ENCODE measurements at regions not wholly inside any gene's neighbourhood (a gene's known extent, or its start where the extent isn't known, plus 50 kb on each side); places are given as distances from the start of the nearest gene placed in this dataset.
A peak's percentile ranks its signal among the peaks of the same experiment; 100 is the strongest.

DNA sequence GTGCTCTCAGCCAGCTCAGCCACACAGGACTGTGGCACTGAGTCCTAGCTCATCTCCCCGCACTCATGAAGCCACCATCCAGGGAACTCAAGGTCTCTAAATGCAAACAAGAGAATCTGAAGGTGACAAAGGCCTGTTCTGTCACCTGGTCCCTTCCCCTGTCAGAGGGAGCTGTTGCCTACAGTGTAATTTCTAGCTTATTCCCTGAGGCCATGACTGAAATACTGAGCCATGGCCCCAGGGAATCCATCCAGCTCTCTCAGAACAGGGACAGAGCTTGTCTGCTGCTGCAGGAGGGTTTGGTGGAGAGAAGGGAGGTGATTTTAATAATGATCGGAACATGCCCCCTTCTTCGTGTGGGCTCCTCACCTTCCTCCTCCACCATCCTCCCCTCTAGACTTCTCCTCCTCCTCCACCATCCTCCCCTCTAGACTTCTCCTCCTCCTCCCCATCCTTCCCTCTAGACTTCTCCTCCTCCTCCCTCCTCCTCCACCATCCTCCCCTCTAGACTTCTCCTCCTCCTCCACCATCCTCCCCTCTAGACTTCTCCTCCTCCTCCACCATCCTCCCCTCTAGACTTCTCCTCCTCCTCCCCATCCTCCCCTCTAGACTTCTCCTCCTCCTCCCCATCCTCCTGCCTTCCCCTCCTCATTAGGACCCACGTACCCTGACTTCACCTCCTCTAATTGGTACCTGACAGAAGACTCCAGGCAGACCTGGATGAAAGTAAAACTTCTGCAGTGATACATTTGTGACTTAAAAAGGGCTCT, 338.0 kb upstream of the MKI67 start:
- Histone ChIP-seq H3K27me3 (replicated peaks; ENCODE audit: control insufficient read depth, insufficient read depth, low read length, poor library complexity, severe bottlenecking) (no peaks in the 10 kb centered on the region), H3K4me3 (ENCODE audit: insufficient read depth, low read depth, low read length, poor library complexity, severe bottlenecking) (no peak overlapping the region), H3K36me3 (ENCODE audit: control insufficient read depth, insufficient read depth, low read length) (no peaks in the 10 kb centered on the region), H3K9me3 (ENCODE audit: control insufficient read depth, low read length) (no peaks in the 10 kb centered on the region), H3K4me1 (ENCODE audit: control insufficient read depth, insufficient read depth, low read length, poor library complexity, severe bottlenecking) (no peaks in the 10 kb centered on the region), H3K27ac (ENCODE audit: insufficient read depth, low read length, poor library complexity, severe bottlenecking) (no peak overlapping the region)
- DNase-seq, result peak in 1 of 3 donors; percentile 11

DNA sequence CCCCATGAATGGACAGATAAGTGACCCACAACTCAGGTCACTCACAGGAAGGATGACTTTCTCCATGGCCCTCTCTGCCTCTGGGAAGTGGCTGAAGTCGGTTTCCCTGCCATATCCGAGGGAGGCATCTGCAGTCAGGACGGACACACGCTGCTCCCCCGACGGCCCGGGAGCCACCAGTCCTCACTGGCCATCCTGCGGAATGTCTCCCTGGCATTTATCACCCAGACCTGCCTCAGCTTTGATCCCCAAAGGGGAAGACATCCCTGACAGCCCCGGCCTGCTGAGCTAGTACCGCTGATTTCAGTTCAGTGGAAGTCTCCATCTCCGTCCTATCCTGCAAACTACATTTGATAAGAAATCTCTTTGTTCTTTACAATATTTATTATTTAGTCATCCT, 339.5 kb upstream of the MKI67 start:
- Histone ChIP-seq H3K4me3 (ENCODE audit: insufficient read depth, low read depth, low read length, poor library complexity, severe bottlenecking) (no peak overlapping the region), H3K9me3 (ENCODE audit: control insufficient read depth, low read length) (no peaks in the 10 kb centered on the region), H3K27me3 (replicated peaks; ENCODE audit: control insufficient read depth, insufficient read depth, low read length, poor library complexity, severe bottlenecking) (no peaks in the 10 kb centered on the region), H3K36me3 (ENCODE audit: control insufficient read depth, insufficient read depth, low read length) (no peaks in the 10 kb centered on the region), H3K27ac (ENCODE audit: insufficient read depth, low read length, poor library complexity, severe bottlenecking) (no peak overlapping the region), H3K4me1 (ENCODE audit: control insufficient read depth, insufficient read depth, low read length, poor library complexity, severe bottlenecking) (no peaks in the 10 kb centered on the region)
- no peak for DNase-seq

GRCh38 chr10:128466831-128467371, 340.7 kb upstream of the MKI67 start:
- H3K27me3 ChIP-seq (replicated peaks; ENCODE audit: control insufficient read depth, insufficient read depth, low read length, poor library complexity, severe bottlenecking), result no peaks in the 10 kb centered on the region
- H3K4me1 ChIP-seq (ENCODE audit: control insufficient read depth, insufficient read depth, low read length, poor library complexity, severe bottlenecking), result no peaks in the 10 kb centered on the region
- H3K27ac ChIP-seq (ENCODE audit: insufficient read depth, low read length, poor library complexity, severe bottlenecking), result no peak overlapping the region
- no peaks in the 10 kb centered on the region for H3K9me3 ChIP-seq (ENCODE audit: control insufficient read depth, low read length)
- H3K4me3 ChIP-seq (ENCODE audit: insufficient read depth, low read depth, low read length, poor library complexity, severe bottlenecking), result no peak overlapping the region
- DNase-seq, result no peak
- H3K36me3 ChIP-seq (ENCODE audit: control insufficient read depth, insufficient read depth, low read length), result no peaks in the 10 kb centered on the region

- H3K9me3 ChIP-seq (ENCODE audit: control insufficient read depth, low read length), result no peaks in the 10 kb centered on the region
- no peak overlapping the region for H3K4me3 ChIP-seq (ENCODE audit: insufficient read depth, low read depth, low read length, poor library complexity, severe bottlenecking)
- H3K27ac ChIP-seq (ENCODE audit: insufficient read depth, low read length, poor library complexity, severe bottlenecking), result no peak overlapping the region
- no peaks in the 10 kb centered on the region for H3K4me1 ChIP-seq (ENCODE audit: control insufficient read depth, insufficient read depth, low read length, poor library complexity, severe bottlenecking)
- no peak for DNase-seq
- no peaks in the 10 kb centered on the region for H3K36me3 ChIP-seq (ENCODE audit: control insufficient read depth, insufficient read depth, low read length)
- no peaks in the 10 kb centered on the region for H3K27me3 ChIP-seq (replicated peaks; ENCODE audit: control insufficient read depth, insufficient read depth, low read length, poor library complexity, severe bottlenecking)
Observed at GRCh38 chr10:128468462-128468861, 342.2 kb upstream of the MKI67 start.

DNA sequence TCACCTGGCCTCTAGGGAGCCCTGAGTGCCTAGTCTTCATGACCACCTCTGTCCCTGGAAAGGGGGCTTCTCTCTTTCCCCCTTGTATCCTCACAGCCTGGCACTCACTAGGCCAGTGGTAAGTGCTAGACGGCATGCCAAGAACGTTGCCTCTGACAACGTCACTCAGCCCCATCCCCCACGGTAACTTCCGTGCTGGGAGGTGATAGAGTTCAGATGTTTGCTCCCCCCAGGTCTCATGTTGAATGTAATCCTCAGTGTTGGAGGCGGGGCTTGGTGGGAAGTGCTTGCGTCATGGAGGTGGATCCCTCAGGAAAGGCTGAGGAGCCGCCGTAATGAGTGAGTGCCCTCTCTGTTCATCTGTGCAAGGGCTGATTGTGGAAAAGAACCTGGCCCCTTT, 343.3 kb upstream of the MKI67 start:
- no peak overlapping the region for H3K4me3 ChIP-seq (ENCODE audit: insufficient read depth, low read depth, low read length, poor library complexity, severe bottlenecking)

DNA sequence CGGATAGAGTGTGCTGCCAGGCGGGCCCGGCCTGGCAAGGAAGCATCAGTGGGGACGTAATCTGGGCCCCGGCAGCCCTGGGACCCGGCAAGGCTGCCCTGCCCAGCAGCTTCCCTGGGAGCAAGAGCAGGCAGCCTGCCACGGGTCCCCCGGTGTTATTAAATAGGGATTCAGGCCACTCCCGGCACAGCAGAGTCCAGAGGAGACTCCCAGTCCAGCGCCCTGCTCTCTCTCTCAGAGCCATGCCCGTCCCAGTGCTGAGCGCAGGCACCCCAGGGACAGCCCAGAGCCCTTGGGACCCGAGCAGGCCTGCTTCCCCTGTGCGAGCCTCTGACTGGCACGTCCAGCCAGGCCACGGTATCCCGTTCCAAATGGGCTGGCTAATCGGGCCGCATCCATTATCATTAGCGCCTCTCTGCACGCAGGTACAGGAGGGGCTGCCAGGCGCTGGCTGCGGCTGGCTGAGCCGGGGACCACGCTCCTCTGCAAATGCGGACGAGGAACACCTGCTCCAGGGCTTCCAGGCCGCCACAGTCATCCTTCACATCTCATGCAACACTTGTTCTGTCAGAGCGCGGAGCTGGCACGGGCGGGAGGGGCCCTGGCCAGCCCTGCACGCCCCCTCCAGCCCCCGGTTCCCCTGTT, 344.2 kb upstream of the MKI67 start:
- no peaks in the 10 kb centered on the region for H3K4me1 ChIP-seq (ENCODE audit: control insufficient read depth, insufficient read depth, low read length, poor library complexity, severe bottlenecking)
- no peaks in the 10 kb centered on the region for H3K36me3 ChIP-seq (ENCODE audit: control insufficient read depth, insufficient read depth, low read length)
- no peaks in the 10 kb centered on the region for H3K9me3 ChIP-seq (ENCODE audit: control insufficient read depth, low read length)
- no peak overlapping the region for H3K27ac ChIP-seq (ENCODE audit: insufficient read depth, low read length, poor library complexity, severe bottlenecking)
- H3K4me3 ChIP-seq (ENCODE audit: insufficient read depth, low read depth, low read length, poor library complexity, severe bottlenecking), result no peak overlapping the region
- H3K27me3 ChIP-seq (replicated peaks; ENCODE audit: control insufficient read depth, insufficient read depth, low read length, poor library complexity, severe bottlenecking), result no peaks in the 10 kb centered on the region
- DNase-seq, result no peak

More for the DNA sequence above, 343.3 kb upstream of the MKI67 start:
- no peaks in the 10 kb centered on the region for H3K36me3 ChIP-seq (ENCODE audit: control insufficient read depth, insufficient read depth, low read length)
- H3K27ac ChIP-seq (ENCODE audit: insufficient read depth, low read length, poor library complexity, severe bottlenecking), result no peak overlapping the region
- H3K27me3 ChIP-seq (replicated peaks; ENCODE audit: control insufficient read depth, insufficient read depth, low read length, poor library complexity, severe bottlenecking), result no peaks in the 10 kb centered on the region
- no peaks in the 10 kb centered on the region for H3K4me1 ChIP-seq (ENCODE audit: control insufficient read depth, insufficient read depth, low read length, poor library complexity, severe bottlenecking)
- no peaks in the 10 kb centered on the region for H3K9me3 ChIP-seq (ENCODE audit: control insufficient read depth, low read length)
- DNase-seq, result no peak

- Histone ChIP-seq H3K4me3 (ENCODE audit: insufficient read depth, low read depth, low read length, poor library complexity, severe bottlenecking) (no peak overlapping the region), H3K9me3 (ENCODE audit: control insufficient read depth, low read length) (no peaks in the 10 kb centered on the region), H3K4me1 (ENCODE audit: control insufficient read depth, insufficient read depth, low read length, poor library complexity, severe bottlenecking) (no peaks in the 10 kb centered on the region), H3K27ac (ENCODE audit: insufficient read depth, low read length, poor library complexity, severe bottlenecking) (no peak overlapping the region), H3K36me3 (ENCODE audit: control insufficient read depth, insufficient read depth, low read length) (no peaks in the 10 kb centered on the region), H3K27me3 (replicated peaks; ENCODE audit: control insufficient read depth, insufficient read depth, low read length, poor library complexity, severe bottlenecking) (no peaks in the 10 kb centered on the region)
- DNase-seq, result no peak
Observed at GRCh38 chr10:128471151-128471550, 344.9 kb upstream of the MKI67 start.

DNA sequence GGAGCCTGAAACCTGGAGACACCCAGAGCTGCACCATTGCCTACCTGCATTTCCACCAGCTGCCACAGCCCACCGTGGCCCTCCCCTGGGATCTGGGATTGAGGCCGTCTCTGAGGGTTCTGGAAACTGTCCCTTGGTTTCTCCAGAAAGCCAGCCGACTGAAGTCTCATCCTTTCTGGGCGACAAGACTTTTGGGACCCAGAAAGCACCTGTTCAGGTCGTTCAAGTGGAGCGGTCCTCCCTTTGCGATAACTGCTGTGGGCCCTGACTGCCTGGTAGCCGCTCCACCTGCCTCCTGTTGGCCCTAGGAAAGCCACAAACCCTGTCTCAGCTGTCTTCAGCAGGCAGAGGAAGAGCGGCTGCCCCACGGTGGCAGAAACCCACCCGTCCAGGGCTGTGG, 346.0 kb upstream of the MKI67 start:
- Histone ChIP-seq H3K4me3 (ENCODE audit: insufficient read depth, low read depth, low read length, poor library complexity, severe bottlenecking) (no peak overlapping the region), H3K9me3 (ENCODE audit: control insufficient read depth, low read length) (no peaks in the 10 kb centered on the region), H3K27me3 (replicated peaks; ENCODE audit: control insufficient read depth, insufficient read depth, low read length, poor library complexity, severe bottlenecking) (no peaks in the 10 kb centered on the region), H3K27ac (ENCODE audit: insufficient read depth, low read length, poor library complexity, severe bottlenecking) (no peak overlapping the region), H3K4me1 (ENCODE audit: control insufficient read depth, insufficient read depth, low read length, poor library complexity, severe bottlenecking) (no peaks in the 10 kb centered on the region), H3K36me3 (ENCODE audit: control insufficient read depth, insufficient read depth, low read length) (no peaks in the 10 kb centered on the region)
- no peak for DNase-seq

DNA sequence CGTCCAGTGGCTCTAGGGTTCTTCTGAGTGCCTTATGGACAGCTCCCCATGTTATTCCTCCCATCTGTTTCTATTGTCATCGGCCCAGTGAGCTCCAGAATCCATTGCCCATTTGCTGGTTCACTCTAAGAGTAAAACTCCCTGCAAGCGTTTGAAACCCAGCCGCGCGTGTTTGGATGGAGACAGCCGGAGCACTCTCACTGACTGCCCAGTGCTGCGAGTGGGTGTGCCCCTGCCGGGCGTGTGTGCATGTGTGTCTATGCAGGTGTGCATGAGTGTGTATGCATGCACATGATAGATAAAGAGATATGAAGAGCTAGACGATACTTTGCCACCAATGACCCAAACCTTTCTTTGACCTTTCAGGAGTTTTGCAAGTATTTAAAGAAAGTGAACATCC, 347.2 kb upstream of the MKI67 start:
- H3K36me3 ChIP-seq (ENCODE audit: control insufficient read depth, insufficient read depth, low read length), result no peaks in the 10 kb centered on the region
- no peak overlapping the region for H3K4me3 ChIP-seq (ENCODE audit: insufficient read depth, low read depth, low read length, poor library complexity, severe bottlenecking)
- H3K9me3 ChIP-seq (ENCODE audit: control insufficient read depth, low read length), result no peaks in the 10 kb centered on the region
- H3K27ac ChIP-seq (ENCODE audit: insufficient read depth, low read length, poor library complexity, severe bottlenecking), result no peak overlapping the region
- no peaks in the 10 kb centered on the region for H3K27me3 ChIP-seq (replicated peaks; ENCODE audit: control insufficient read depth, insufficient read depth, low read length, poor library complexity, severe bottlenecking)
- H3K4me1 ChIP-seq (ENCODE audit: control insufficient read depth, insufficient read depth, low read length, poor library complexity, severe bottlenecking), result no peaks in the 10 kb centered on the region
- DNase-seq, result no peak

DNA sequence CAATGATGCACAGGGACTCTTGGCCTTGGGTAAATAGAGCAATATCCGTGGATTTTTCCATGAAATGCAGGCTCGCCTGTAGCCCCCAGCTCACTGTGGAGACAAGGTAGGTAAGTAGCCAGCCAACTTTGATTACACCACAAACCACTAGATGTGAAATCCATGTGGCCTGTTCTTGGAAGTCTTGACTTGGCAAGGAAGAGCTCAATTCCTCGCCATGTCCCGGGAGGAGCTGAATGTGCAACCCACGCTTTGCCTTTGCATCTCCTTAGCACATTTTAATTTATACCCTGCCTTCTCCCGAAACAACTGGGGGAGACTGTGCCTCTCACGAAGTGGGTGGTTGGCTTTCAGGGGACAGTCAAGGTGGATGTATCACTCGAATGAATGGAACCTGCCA, 347.7 kb upstream of the MKI67 start:
- no peak for DNase-seq
- H3K4me1 ChIP-seq (ENCODE audit: control insufficient read depth, insufficient read depth, low read length, poor library complexity, severe bottlenecking), result no peaks in the 10 kb centered on the region
- no peaks in the 10 kb centered on the region for H3K36me3 ChIP-seq (ENCODE audit: control insufficient read depth, insufficient read depth, low read length)
- H3K4me3 ChIP-seq (ENCODE audit: insufficient read depth, low read depth, low read length, poor library complexity, severe bottlenecking), result no peak overlapping the region
- H3K27ac ChIP-seq (ENCODE audit: insufficient read depth, low read length, poor library complexity, severe bottlenecking), result no peak overlapping the region
- H3K9me3 ChIP-seq (ENCODE audit: control insufficient read depth, low read length), result no peaks in the 10 kb centered on the region
- H3K27me3 ChIP-seq (replicated peaks; ENCODE audit: control insufficient read depth, insufficient read depth, low read length, poor library complexity, severe bottlenecking), result no peaks in the 10 kb centered on the region
